Astrocyte (in vitro differentiated cells and primary cell): ENCODE measurements at regions not wholly inside any gene's neighbourhood (a gene's known extent, or its start where the extent isn't known, plus 50 kb on each side); places are given as distances from the start of the nearest gene placed in this dataset.

ENCODE experiments used
- EZH2 ChIP-seq: IDR thresholded peaks from 2 replicates; pipeline ENCODE4 v1.6.1; 2012; ENCODE audit warnings: mild to moderate bottlenecking, low read length, inconsistent platforms; ENCODE audit not compliant: insufficient read depth
- TF ChIP-seq, protein P1 (sequence below): IDR thresholded peaks from 2 replicates; pipeline ENCODE4 v1.5.1; 2011; ENCODE audit warnings: low read depth, mild to moderate bottlenecking, inconsistent platforms, low read length, moderate library complexity; ENCODE audit not compliant: insufficient read depth

DNA sequence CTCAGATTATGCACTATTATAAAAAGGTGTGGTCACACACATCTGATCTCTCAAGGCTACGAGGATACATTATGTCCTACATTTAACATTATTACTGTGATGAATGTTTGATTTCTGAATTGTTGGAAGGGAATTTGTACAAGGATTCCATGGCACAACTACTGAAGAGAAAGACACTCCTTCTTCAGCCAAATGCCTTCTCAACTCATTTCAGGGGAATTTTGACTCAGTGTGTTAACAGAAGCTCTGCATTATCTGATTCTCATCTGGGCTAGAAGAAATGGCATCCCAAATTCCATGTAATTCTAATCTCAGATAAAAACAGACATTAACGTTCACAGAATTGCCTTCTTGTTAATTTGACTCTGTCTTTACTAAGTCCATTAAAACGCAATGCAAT lies 477.7 kb downstream of the PDGFC start:
- TF ChIP-seq, protein P1, sequence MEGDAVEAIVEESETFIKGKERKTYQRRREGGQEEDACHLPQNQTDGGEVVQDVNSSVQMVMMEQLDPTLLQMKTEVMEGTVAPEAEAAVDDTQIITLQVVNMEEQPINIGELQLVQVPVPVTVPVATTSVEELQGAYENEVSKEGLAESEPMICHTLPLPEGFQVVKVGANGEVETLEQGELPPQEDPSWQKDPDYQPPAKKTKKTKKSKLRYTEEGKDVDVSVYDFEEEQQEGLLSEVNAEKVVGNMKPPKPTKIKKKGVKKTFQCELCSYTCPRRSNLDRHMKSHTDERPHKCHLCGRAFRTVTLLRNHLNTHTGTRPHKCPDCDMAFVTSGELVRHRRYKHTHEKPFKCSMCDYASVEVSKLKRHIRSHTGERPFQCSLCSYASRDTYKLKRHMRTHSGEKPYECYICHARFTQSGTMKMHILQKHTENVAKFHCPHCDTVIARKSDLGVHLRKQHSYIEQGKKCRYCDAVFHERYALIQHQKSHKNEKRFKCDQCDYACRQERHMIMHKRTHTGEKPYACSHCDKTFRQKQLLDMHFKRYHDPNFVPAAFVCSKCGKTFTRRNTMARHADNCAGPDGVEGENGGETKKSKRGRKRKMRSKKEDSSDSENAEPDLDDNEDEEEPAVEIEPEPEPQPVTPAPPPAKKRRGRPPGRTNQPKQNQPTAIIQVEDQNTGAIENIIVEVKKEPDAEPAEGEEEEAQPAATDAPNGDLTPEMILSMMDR: no peak
- TF ChIP-seq EZH2: no peak
